ENCODE measurements at regions not wholly inside any gene's neighbourhood (a gene's known extent, or its start where the extent isn't known, plus 50 kb on each side); places are given as distances from the start of the nearest gene placed in this dataset.

- TF ChIP-seq CTCF (IDR thresholded peaks at IDR 0.05) = no peak
- no peak for TF ChIP-seq POLR2AphosphoS5 (IDR thresholded peaks at IDR 0.05)
- no peak for TF ChIP-seq POLR2A (IDR thresholded peaks at IDR 0.05)
These were observed 1607.1 kb downstream of the REEP3 start for GRCh38 chr10:65128277-65128676.
